ENCODE measurements at regions not wholly inside any gene's neighbourhood (a gene's known extent, or its start where the extent isn't known, plus 50 kb on each side); places are given as distances from the start of the nearest gene placed in this dataset.

GRCh38 chr5:24918676-24919075 is 273.9 kb upstream of the CDH10 start:
- WGBS (ENCODE audit: insufficient coverage) = no CpG with 5 or more reads among the region's 1 CpG
- no peaks in the 10 kb centered on the region for H3K27me3 ChIP-seq (ENCODE audit: control insufficient read depth, insufficient read depth, low read length)
- no peak overlapping the region for H3K4me3 ChIP-seq (ENCODE audit: low read length)
- H3K36me3 ChIP-seq (ENCODE audit: control insufficient read depth, insufficient read depth, low read length) = no peaks in the 10 kb centered on the region
- peaks cover 2% of the 10 kb centered on the region for H3K9me3 ChIP-seq (replicated peaks; ENCODE audit: control insufficient read depth, low read depth, low read length)
- no peak overlapping the region for H3K27ac ChIP-seq (ENCODE audit: low read length)
- H3K4me1 ChIP-seq (ENCODE audit: control insufficient read depth, insufficient read depth, low read length) = no peaks in the 10 kb centered on the region
- no peak for DNase-seq

- Histone ChIP-seq H3K4me3 (ENCODE audit: low read length) (no peak overlapping the region), H3K27me3 (ENCODE audit: control insufficient read depth, insufficient read depth, low read length) (no peaks in the 10 kb centered on the region), H3K27ac (ENCODE audit: low read length) (no peak overlapping the region), H3K4me1 (ENCODE audit: control insufficient read depth, insufficient read depth, low read length) (no peaks in the 10 kb centered on the region), H3K9me3 (replicated peaks; ENCODE audit: control insufficient read depth, low read depth, low read length) (no peaks in the 10 kb centered on the region), H3K36me3 (ENCODE audit: control insufficient read depth, insufficient read depth, low read length) (no peaks in the 10 kb centered on the region)
- WGBS (ENCODE audit: insufficient coverage) = no CpG with 5 or more reads among the region's 2 CpGs
- DNase-seq = no peak
Measured at GRCh38 chr5:24916863-24917262, 272.1 kb upstream of the CDH10 start.

GRCh38 chr5:24909210-24909609 is 264.4 kb upstream of the CDH10 start:
- no peaks in the 10 kb centered on the region for H3K9me3 ChIP-seq (replicated peaks; ENCODE audit: control insufficient read depth, low read depth, low read length)
- no peaks in the 10 kb centered on the region for H3K36me3 ChIP-seq (ENCODE audit: control insufficient read depth, insufficient read depth, low read length)

GRCh38 chr5:24906689-24907088 is 261.9 kb upstream of the CDH10 start:
- H3K27me3 ChIP-seq (ENCODE audit: control insufficient read depth, insufficient read depth, low read length) = no peaks in the 10 kb centered on the region
- H3K27ac ChIP-seq (ENCODE audit: low read length) = no peak overlapping the region
- no peaks in the 10 kb centered on the region for H3K36me3 ChIP-seq (ENCODE audit: control insufficient read depth, insufficient read depth, low read length)
- H3K9me3 ChIP-seq (replicated peaks; ENCODE audit: control insufficient read depth, low read depth, low read length) = no peaks in the 10 kb centered on the region
- H3K4me3 ChIP-seq (ENCODE audit: low read length) = no peak overlapping the region
- WGBS (ENCODE audit: insufficient coverage) = no CpG with 5 or more reads among the region's 1 CpG
- no peak for DNase-seq
- no peaks in the 10 kb centered on the region for H3K4me1 ChIP-seq (ENCODE audit: control insufficient read depth, insufficient read depth, low read length)

More at GRCh38 chr5:24909210-24909609, 264.4 kb upstream of the CDH10 start:
- Histone ChIP-seq H3K4me1 (ENCODE audit: control insufficient read depth, insufficient read depth, low read length) (no peaks in the 10 kb centered on the region), H3K4me3 (ENCODE audit: low read length) (no peak overlapping the region), H3K27ac (ENCODE audit: low read length) (no peak overlapping the region), H3K27me3 (ENCODE audit: control insufficient read depth, insufficient read depth, low read length) (no peaks in the 10 kb centered on the region)
- DNase-seq = no peak

GRCh38 chr5:24904981-24905517 is 260.3 kb upstream of the CDH10 start:
- no peak overlapping the region for H3K27ac ChIP-seq (ENCODE audit: low read length)
- no peaks in the 10 kb centered on the region for H3K9me3 ChIP-seq (replicated peaks; ENCODE audit: control insufficient read depth, low read depth, low read length)
- no peak overlapping the region for H3K4me3 ChIP-seq (ENCODE audit: low read length)
- no CpG with 5 or more reads among the region's 2 CpGs for WGBS (ENCODE audit: insufficient coverage)
- H3K4me1 ChIP-seq (ENCODE audit: control insufficient read depth, insufficient read depth, low read length) = no peaks in the 10 kb centered on the region
- H3K36me3 ChIP-seq (ENCODE audit: control insufficient read depth, insufficient read depth, low read length) = no peaks in the 10 kb centered on the region
- no peaks in the 10 kb centered on the region for H3K27me3 ChIP-seq (ENCODE audit: control insufficient read depth, insufficient read depth, low read length)
- DNase-seq = peak; percentile 0

GRCh38 chr5:24899180-24899579 is 254.4 kb upstream of the CDH10 start:
- no peak for DNase-seq

GRCh38 chr5:24864244-24864643 is 219.5 kb upstream of the CDH10 start:
- Histone ChIP-seq H3K4me3 (ENCODE audit: low read length) (no peak overlapping the region), H3K27me3 (ENCODE audit: control insufficient read depth, insufficient read depth, low read length) (no peaks in the 10 kb centered on the region), H3K9me3 (replicated peaks; ENCODE audit: control insufficient read depth, low read depth, low read length) (no peaks in the 10 kb centered on the region), H3K36me3 (ENCODE audit: control insufficient read depth, insufficient read depth, low read length) (no peaks in the 10 kb centered on the region), H3K27ac (ENCODE audit: low read length) (no peak overlapping the region), H3K4me1 (ENCODE audit: control insufficient read depth, insufficient read depth, low read length) (no peaks in the 10 kb centered on the region)
- no peak for DNase-seq
- no CpG with 5 or more reads among the region's 4 CpGs for WGBS (ENCODE audit: insufficient coverage)

More at GRCh38 chr5:24899180-24899579, 254.4 kb upstream of the CDH10 start:
- Histone ChIP-seq H3K36me3 (ENCODE audit: control insufficient read depth, insufficient read depth, low read length) (no peaks in the 10 kb centered on the region), H3K27ac (ENCODE audit: low read length) (no peak overlapping the region), H3K9me3 (replicated peaks; ENCODE audit: control insufficient read depth, low read depth, low read length) (peaks cover 2% of the 10 kb centered on the region), H3K27me3 (ENCODE audit: control insufficient read depth, insufficient read depth, low read length) (no peaks in the 10 kb centered on the region), H3K4me1 (ENCODE audit: control insufficient read depth, insufficient read depth, low read length) (no peaks in the 10 kb centered on the region), H3K4me3 (ENCODE audit: low read length) (no peak overlapping the region)
- WGBS (ENCODE audit: insufficient coverage) = no CpG with 5 or more reads among the region's 2 CpGs

- Histone ChIP-seq H3K9me3 (replicated peaks; ENCODE audit: control insufficient read depth, low read depth, low read length) (no peaks in the 10 kb centered on the region), H3K4me3 (ENCODE audit: low read length) (no peak overlapping the region), H3K4me1 (ENCODE audit: control insufficient read depth, insufficient read depth, low read length) (no peaks in the 10 kb centered on the region), H3K27me3 (ENCODE audit: control insufficient read depth, insufficient read depth, low read length) (no peaks in the 10 kb centered on the region), H3K36me3 (ENCODE audit: control insufficient read depth, insufficient read depth, low read length) (no peaks in the 10 kb centered on the region), H3K27ac (ENCODE audit: low read length) (no peak overlapping the region)
- no peak for DNase-seq
- WGBS (ENCODE audit: insufficient coverage) = no CpG with 5 or more reads among the region's 3 CpGs
Measured at GRCh38 chr5:24862117-24862516, 217.3 kb upstream of the CDH10 start.

GRCh38 chr5:24855485-24855884 is 210.7 kb upstream of the CDH10 start:
- Histone ChIP-seq H3K4me3 (ENCODE audit: low read length) (no peak overlapping the region), H3K9me3 (replicated peaks; ENCODE audit: control insufficient read depth, low read depth, low read length) (peaks cover 4% of the 10 kb centered on the region), H3K36me3 (ENCODE audit: control insufficient read depth, insufficient read depth, low read length) (no peaks in the 10 kb centered on the region), H3K27me3 (ENCODE audit: control insufficient read depth, insufficient read depth, low read length) (no peaks in the 10 kb centered on the region), H3K27ac (ENCODE audit: low read length) (no peak overlapping the region), H3K4me1 (ENCODE audit: control insufficient read depth, insufficient read depth, low read length) (no peaks in the 10 kb centered on the region)
- WGBS (ENCODE audit: insufficient coverage) = no CpG with 5 or more reads among the region's 4 CpGs
- DNase-seq = no peak

GRCh38 chr5:24854850-24855249 is 210.1 kb upstream of the CDH10 start:
- no peak overlapping the region for H3K4me3 ChIP-seq (ENCODE audit: low read length)
- H3K27me3 ChIP-seq (ENCODE audit: control insufficient read depth, insufficient read depth, low read length) = no peaks in the 10 kb centered on the region
- H3K4me1 ChIP-seq (ENCODE audit: control insufficient read depth, insufficient read depth, low read length) = no peaks in the 10 kb centered on the region
- H3K27ac ChIP-seq (ENCODE audit: low read length) = no peak overlapping the region
- DNase-seq = no peak
- no CpG with 5 or more reads among the region's 1 CpG for WGBS (ENCODE audit: insufficient coverage)
- H3K36me3 ChIP-seq (ENCODE audit: control insufficient read depth, insufficient read depth, low read length) = no peaks in the 10 kb centered on the region
- peaks cover 4% of the 10 kb centered on the region for H3K9me3 ChIP-seq (replicated peaks; ENCODE audit: control insufficient read depth, low read depth, low read length)

GRCh38 chr5:24854350-24854749 is 209.6 kb upstream of the CDH10 start:
- peaks cover 4% of the 10 kb centered on the region for H3K9me3 ChIP-seq (replicated peaks; ENCODE audit: control insufficient read depth, low read depth, low read length)
- no peak overlapping the region for H3K27ac ChIP-seq (ENCODE audit: low read length)
- H3K4me3 ChIP-seq (ENCODE audit: low read length) = no peak overlapping the region
- no peaks in the 10 kb centered on the region for H3K27me3 ChIP-seq (ENCODE audit: control insufficient read depth, insufficient read depth, low read length)
- H3K4me1 ChIP-seq (ENCODE audit: control insufficient read depth, insufficient read depth, low read length) = no peaks in the 10 kb centered on the region
- DNase-seq = no peak
- no peaks in the 10 kb centered on the region for H3K36me3 ChIP-seq (ENCODE audit: control insufficient read depth, insufficient read depth, low read length)

All from muscle of leg (tissue), 3 donors.